ENCODE measurements at regions not wholly inside any gene's neighbourhood (a gene's known extent, or its start where the extent isn't known, plus 50 kb on each side); places are given as distances from the start of the nearest gene placed in this dataset.

DNA sequence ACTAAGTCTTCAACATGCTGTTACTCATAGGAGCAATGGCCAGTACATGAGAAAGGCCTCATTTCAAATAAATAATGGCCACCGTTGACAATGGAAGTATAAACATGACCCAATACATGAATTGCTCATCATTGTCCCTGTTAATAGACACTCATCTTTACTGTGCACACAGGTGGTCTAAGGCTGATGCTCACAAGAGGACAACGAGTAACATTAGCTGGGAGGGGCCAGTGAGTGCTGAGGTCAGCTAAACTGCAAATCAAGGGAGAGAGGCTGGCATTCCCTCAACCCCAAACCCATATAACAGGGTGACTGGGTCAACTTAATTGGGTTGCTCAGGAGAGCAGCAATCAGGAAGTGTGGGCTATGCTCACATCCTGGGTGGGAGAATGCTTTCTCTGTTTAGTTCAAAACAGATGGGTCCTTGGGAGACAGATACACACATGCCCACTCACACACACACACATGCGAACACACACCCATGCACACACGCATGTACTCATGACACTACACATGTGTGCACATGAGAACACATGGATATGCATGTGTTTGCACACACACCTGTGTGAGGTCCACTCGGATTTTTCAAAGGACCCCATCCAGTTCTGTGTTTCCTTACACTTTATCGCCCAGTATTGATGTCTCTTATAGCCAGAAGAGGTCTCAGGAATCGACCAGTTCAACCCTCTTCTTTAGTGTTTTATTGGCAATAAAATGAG, 172.0 kb downstream of the INHBB start:
- Histone ChIP-seq H3K9me3 (no peaks in the 10 kb centered on the region), H3K4me3 (no peak overlapping the region), H3K27ac (no peak overlapping the region), H3K4me1 (no peaks in the 10 kb centered on the region), H3K27me3 (no peaks in the 10 kb centered on the region), H3K36me3 (no peaks in the 10 kb centered on the region)
- intact Hi-C loops (cut with DNase I) = no loop called here
- no peak for DNase-seq (ENCODE audit: extremely low spot score in 2 of 2)
- TF ChIP-seq POLR2AphosphoS5 (IDR thresholded peaks at IDR 0.05; ENCODE audit: insufficient read depth in 1 of 2, low read depth in 1 of 2) = no peak
- TF ChIP-seq, protein P1, sequence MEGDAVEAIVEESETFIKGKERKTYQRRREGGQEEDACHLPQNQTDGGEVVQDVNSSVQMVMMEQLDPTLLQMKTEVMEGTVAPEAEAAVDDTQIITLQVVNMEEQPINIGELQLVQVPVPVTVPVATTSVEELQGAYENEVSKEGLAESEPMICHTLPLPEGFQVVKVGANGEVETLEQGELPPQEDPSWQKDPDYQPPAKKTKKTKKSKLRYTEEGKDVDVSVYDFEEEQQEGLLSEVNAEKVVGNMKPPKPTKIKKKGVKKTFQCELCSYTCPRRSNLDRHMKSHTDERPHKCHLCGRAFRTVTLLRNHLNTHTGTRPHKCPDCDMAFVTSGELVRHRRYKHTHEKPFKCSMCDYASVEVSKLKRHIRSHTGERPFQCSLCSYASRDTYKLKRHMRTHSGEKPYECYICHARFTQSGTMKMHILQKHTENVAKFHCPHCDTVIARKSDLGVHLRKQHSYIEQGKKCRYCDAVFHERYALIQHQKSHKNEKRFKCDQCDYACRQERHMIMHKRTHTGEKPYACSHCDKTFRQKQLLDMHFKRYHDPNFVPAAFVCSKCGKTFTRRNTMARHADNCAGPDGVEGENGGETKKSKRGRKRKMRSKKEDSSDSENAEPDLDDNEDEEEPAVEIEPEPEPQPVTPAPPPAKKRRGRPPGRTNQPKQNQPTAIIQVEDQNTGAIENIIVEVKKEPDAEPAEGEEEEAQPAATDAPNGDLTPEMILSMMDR (IDR thresholded peaks at IDR 0.05) = no peak

DNA sequence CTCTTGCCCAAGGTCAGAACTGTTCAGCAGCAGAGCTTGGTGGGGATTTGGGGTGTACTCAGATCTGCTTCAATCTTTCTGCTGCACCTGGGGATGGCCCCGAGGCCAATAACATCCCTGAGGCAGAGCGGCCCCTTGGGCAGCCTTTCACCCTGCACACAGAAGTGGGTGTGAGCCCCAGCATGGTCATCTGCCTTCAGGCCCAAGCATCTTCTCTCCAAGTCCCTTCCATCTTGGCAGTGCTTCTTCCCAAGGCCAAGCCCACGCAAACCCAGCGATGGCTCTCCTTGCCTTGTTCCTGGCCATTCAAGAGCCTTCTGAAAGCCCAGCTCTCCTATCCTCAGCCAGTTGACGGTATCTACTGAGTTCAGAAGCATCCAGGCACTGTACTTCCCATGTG, 172.9 kb downstream of the INHBB start:
- H3K27me3 ChIP-seq = no peaks in the 10 kb centered on the region
- H3K27ac ChIP-seq = no peak overlapping the region
- H3K9me3 ChIP-seq = no peaks in the 10 kb centered on the region
- H3K4me1 ChIP-seq = no peaks in the 10 kb centered on the region
- no peaks in the 10 kb centered on the region for H3K36me3 ChIP-seq
- intact Hi-C loops (cut with DNase I) = no loop called here
- TF ChIP-seq, protein P1 (IDR thresholded peaks at IDR 0.05) = no peak
- no peak for TF ChIP-seq POLR2A (IDR thresholded peaks at IDR 0.05)
- no peak for TF ChIP-seq POLR2AphosphoS5 (IDR thresholded peaks at IDR 0.05; ENCODE audit: insufficient read depth in 1 of 2, low read depth in 1 of 2)
- no peak for DNase-seq (ENCODE audit: extremely low spot score in 2 of 2)
- no peak overlapping the region for H3K4me3 ChIP-seq

DNA sequence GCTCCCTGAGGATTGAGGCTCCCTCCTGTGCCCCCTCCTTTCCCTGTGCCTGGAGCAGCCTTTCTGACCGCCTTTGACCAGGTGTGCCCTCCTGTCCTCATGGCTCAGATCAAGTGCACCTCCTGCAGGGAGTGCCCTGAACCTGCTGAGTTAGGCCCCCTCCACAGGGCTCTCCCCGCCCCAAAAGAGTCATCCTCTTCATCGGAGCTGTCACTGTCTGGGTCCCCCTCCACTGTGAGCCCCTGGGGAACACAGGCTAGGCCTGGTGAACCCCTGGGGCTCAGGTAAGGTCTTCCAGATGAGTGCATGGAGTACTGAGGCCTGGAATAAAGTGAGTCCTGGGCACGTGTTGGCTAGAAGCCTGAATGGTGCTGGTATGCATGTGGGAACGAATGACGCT, 173.5 kb downstream of the INHBB start:
- H3K36me3 ChIP-seq = no peaks in the 10 kb centered on the region
- no peaks in the 10 kb centered on the region for H3K4me1 ChIP-seq
- no peak overlapping the region for H3K4me3 ChIP-seq
- no peak overlapping the region for H3K27ac ChIP-seq
- no peaks in the 10 kb centered on the region for H3K9me3 ChIP-seq
- no peaks in the 10 kb centered on the region for H3K27me3 ChIP-seq
- no peak for DNase-seq (ENCODE audit: extremely low spot score in 2 of 2)
- TF ChIP-seq POLR2A (IDR thresholded peaks at IDR 0.05) = no peak
- TF ChIP-seq, protein P1 (IDR thresholded peaks at IDR 0.05) = no peak
- no peak for TF ChIP-seq POLR2AphosphoS5 (IDR thresholded peaks at IDR 0.05; ENCODE audit: insufficient read depth in 1 of 2, low read depth in 1 of 2)
- intact Hi-C loops (cut with DNase I) = no loop called here

DNA sequence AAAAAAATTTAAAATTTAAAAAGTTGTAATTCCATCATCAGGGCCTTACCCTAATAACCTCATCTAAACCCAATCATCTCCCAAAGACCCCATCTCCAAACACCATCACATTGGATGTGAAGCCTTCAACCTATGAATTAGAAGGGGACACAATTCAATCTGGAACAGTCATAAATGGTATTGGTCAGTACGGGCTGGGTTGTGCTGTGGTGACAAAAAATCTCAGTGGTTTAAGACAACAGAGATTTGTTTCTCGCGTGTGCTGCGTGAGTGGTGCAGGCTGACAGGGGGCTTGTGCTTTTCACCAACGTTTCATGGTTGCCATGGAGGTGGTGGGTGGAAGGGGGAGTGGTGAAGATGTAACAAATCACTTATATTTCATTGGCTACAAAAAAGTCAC, 174.5 kb downstream of the INHBB start:
- intact Hi-C loops (cut with DNase I) = no loop called here
- Histone ChIP-seq H3K27me3 (no peaks in the 10 kb centered on the region), H3K4me1 (no peaks in the 10 kb centered on the region), H3K27ac (no peak overlapping the region), H3K9me3 (no peaks in the 10 kb centered on the region), H3K4me3 (no peak overlapping the region), H3K36me3 (no peaks in the 10 kb centered on the region)
- DNase-seq (ENCODE audit: extremely low spot score in 2 of 2) = no peak
- TF ChIP-seq, protein P1 (IDR thresholded peaks at IDR 0.05) = no peak
- no peak for TF ChIP-seq POLR2A (IDR thresholded peaks at IDR 0.05)
- TF ChIP-seq POLR2AphosphoS5 (IDR thresholded peaks at IDR 0.05; ENCODE audit: insufficient read depth in 1 of 2, low read depth in 1 of 2) = no peak

All from vagina (tissue), 2 donors.